ENCODE measurements at regions not wholly inside any gene's neighbourhood (a gene's known extent, or its start where the extent isn't known, plus 50 kb on each side); places are given as distances from the start of the nearest gene placed in this dataset.

DNA sequence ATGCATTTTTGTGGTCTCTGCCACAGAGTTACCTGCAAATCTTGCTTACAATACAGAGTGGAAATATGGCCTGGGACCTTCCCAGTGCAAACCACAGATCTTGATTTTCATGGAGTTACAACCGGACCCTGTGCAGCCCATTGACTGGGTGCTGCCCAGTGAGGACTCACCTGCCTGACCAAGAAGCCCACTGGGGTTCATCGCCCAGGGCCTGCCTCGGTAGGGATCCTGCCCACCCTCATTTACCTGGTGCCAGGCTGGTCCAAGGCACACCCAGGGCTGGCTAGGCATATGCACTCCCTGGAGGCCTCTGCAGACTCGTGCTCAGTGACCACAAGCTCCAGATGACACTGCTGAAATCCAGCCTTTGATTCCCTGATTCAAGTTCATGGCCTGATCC is 572.7 kb downstream of the NPHP4 start:
- H3K4me3 ChIP-seq (ENCODE audit: control insufficient read depth, low read depth, low read length) = no peak overlapping the region
- TF ChIP-seq, protein P1, sequence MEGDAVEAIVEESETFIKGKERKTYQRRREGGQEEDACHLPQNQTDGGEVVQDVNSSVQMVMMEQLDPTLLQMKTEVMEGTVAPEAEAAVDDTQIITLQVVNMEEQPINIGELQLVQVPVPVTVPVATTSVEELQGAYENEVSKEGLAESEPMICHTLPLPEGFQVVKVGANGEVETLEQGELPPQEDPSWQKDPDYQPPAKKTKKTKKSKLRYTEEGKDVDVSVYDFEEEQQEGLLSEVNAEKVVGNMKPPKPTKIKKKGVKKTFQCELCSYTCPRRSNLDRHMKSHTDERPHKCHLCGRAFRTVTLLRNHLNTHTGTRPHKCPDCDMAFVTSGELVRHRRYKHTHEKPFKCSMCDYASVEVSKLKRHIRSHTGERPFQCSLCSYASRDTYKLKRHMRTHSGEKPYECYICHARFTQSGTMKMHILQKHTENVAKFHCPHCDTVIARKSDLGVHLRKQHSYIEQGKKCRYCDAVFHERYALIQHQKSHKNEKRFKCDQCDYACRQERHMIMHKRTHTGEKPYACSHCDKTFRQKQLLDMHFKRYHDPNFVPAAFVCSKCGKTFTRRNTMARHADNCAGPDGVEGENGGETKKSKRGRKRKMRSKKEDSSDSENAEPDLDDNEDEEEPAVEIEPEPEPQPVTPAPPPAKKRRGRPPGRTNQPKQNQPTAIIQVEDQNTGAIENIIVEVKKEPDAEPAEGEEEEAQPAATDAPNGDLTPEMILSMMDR (IDR thresholded peaks at IDR 0.05; ENCODE audit: control insufficient read depth, insufficient read depth, low read depth, low read length, missing control alignments) = no peak
- DNase-seq (ENCODE audit: low read depth) = no peak

DNA sequence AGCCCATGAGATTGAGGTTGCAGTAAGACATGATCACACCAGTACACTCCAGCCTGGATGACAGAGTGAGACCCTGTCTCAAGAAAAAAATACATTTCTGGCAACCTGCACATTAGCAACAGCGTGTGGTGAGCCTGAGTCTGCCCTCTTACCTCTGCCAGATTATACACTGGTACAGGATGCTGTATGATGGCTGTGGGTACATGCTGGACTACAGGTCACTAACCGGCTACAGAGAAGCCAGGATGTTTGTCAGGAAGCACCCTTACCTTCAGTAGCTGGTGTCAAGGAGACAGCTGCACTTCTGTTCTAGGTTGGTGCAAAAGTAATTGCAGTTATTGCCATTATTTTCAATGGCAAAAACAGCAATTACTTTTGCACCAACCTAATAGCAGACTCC is 575.7 kb downstream of the NPHP4 start:
- TF ChIP-seq, protein P1 (IDR thresholded peaks at IDR 0.05; ENCODE audit: control insufficient read depth, insufficient read depth, low read depth, low read length, missing control alignments) = no peak
- H3K4me3 ChIP-seq (ENCODE audit: control insufficient read depth, low read depth, low read length) = no peak overlapping the region
- DNase-seq (ENCODE audit: low read depth) = no peak

DNA sequence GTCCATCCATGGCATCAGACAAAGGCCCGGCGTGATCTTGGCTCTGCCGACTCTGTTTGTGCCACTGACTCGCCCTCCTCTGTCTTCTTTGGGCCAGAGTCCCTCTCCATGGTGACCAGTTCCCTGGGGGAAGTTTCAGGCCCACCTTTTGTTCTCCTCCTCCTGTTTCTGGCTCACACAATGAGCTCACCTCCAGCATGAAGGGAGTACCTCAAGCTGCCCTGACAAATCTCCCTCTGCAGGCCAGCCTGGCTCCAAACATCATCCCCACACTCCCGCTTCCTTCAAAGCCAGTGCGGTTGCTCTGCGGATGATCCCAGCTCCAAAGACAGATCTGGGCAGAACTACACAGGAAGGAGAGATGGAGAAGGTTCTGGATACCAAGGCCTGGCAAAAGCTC is 576.6 kb downstream of the NPHP4 start:
- no peak for DNase-seq (ENCODE audit: low read depth)
- TF ChIP-seq, protein P1 (IDR thresholded peaks at IDR 0.05; ENCODE audit: control insufficient read depth, insufficient read depth, low read depth, low read length, missing control alignments) = no peak
- no peak overlapping the region for H3K4me3 ChIP-seq (ENCODE audit: control insufficient read depth, low read depth, low read length)

DNA sequence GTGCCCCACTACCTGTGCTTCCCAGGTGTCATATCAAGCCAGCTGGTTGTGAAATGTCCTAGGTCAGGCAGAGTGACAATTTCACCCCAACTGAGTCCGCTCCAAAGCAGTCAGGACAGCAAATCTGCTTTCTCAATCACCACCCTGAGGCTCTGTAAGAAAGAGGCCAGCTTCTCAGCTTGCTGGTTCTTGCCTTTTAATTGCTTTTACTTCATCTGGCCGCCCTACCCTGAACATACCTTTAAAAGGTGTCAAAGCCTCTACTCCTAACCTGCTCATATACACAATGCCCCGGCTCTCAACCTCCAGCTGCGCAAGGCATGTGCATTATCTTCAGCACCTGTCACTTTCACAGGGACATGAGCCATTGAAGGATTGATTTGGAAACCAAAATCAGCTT is 581.6 kb downstream of the NPHP4 start:
- DNase-seq (ENCODE audit: low read depth) = no peak
- no peak overlapping the region for H3K4me3 ChIP-seq (ENCODE audit: control insufficient read depth, low read depth, low read length)
- TF ChIP-seq, protein P1 (IDR thresholded peaks at IDR 0.05; ENCODE audit: control insufficient read depth, insufficient read depth, low read depth, low read length, missing control alignments) = no peak

DNA sequence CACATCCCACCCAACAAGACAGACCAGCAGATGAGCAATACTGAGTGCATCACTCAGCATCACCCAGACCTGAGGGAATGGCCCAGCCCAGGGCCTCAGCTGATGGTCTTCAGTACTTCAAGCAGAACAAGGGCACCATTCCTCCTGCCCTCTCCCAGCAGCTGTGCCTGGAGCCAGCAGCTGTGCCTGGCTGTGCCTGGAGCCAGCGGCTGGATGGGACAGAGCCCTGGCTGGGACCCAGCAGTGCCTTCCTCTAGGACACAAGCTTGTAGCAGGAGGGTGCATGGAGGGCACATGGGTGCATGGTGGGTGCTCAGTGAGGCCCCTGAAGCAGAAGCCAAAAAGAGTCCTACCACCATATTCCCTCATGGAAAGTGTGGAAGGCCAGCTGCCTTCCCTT is 583.8 kb downstream of the NPHP4 start:
- no peak overlapping the region for H3K4me3 ChIP-seq (ENCODE audit: control insufficient read depth, low read depth, low read length)
- no peak for DNase-seq (ENCODE audit: low read depth)
- TF ChIP-seq, protein P1 (IDR thresholded peaks at IDR 0.05; ENCODE audit: control insufficient read depth, insufficient read depth, low read depth, low read length, missing control alignments) = no peak

DNA sequence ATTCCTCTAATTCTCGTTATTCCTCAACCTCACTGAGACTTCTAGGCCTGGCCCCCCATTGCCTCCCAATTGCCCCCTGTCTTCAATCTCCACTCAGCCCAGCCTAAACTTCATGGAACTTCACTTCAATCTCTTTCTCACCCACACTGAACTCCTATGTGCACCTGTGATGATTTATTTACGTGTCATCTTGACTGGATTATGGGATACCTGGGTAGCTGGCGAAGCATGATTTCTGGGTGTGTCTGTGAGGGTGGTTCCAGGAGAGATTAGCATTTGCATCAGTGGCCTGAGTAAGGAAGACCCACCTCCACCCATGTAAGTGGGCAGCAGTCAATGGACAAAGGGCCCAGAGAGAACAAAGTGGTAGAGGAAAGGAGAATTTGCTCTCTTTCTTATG is 587.0 kb downstream of the NPHP4 start:
- no peak for DNase-seq (ENCODE audit: low read depth)
- H3K4me3 ChIP-seq (ENCODE audit: control insufficient read depth, low read depth, low read length) = no peak overlapping the region
- TF ChIP-seq, protein P1 (IDR thresholded peaks at IDR 0.05; ENCODE audit: control insufficient read depth, insufficient read depth, low read depth, low read length, missing control alignments) = no peak
